EL (cell line): ENCODE measurements at regions not wholly inside any gene's neighbourhood (a gene's known extent, or its start where the extent isn't known, plus 50 kb on each side); places are given as distances from the start of the nearest gene placed in this dataset.

Experiments
- DNase-seq: peaks from one replicate; pipeline ENCODE4 v3.0.0-alpha.2; 2016

GRCh38 chr21:19261731-19262376, 858.3 kb upstream of the TMPRSS15 start:
- no peak for DNase-seq

- no peak for DNase-seq
Measured at GRCh38 chr21:19266636-19267035, 863.1 kb upstream of the TMPRSS15 start.

DNA sequence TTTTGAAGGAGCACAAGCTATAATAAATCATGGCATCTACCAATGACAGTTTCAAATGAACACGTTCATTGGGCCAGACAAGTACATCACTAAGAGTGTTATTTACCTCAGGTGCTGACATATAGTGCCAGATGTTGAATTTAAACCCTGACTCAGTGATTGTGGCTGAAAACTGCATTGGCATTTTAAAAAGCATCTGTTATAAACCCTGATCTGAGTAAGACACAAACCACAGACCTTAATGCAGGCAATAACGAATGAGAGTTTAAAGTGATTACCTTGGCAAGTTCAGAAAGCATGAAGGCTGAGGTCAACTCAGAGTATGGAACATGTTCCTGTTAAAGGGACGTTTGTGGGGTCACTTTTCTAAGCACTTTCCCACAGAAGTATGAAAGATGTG, 865.1 kb upstream of the TMPRSS15 start:
- no peak for DNase-seq

- DNase-seq, result no peak
Measured at GRCh38 chr21:19275065-19275464, 871.5 kb upstream of the TMPRSS15 start.

- DNase-seq, result no peak
Measured at GRCh38 chr21:19276665-19277064, 873.1 kb upstream of the TMPRSS15 start.

- DNase-seq, result no peak
Measured at GRCh38 chr21:19286876-19287275, 883.3 kb upstream of the TMPRSS15 start.

DNA sequence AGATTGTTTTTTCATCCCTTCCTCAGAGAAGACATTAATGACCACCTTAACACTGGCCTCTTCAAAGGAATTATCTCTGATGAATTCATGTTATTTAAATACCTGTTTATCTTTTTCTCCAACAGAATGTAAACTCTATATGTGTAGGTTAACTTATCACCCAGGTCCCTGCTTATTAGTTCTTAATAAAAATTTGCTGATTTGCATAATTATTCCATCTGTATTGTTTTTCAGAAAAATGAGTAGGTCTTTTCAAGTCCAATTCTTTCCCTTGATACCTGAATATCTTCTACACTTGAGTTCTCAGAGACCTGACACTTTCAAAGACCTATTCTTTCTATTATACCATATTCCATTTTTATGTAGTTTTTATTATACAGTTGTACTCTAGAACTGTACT, 886.7 kb upstream of the TMPRSS15 start:
- no peak for DNase-seq

- DNase-seq, result no peak
Measured at GRCh38 chr21:19320291-19320690, 916.7 kb upstream of the TMPRSS15 start.

DNA sequence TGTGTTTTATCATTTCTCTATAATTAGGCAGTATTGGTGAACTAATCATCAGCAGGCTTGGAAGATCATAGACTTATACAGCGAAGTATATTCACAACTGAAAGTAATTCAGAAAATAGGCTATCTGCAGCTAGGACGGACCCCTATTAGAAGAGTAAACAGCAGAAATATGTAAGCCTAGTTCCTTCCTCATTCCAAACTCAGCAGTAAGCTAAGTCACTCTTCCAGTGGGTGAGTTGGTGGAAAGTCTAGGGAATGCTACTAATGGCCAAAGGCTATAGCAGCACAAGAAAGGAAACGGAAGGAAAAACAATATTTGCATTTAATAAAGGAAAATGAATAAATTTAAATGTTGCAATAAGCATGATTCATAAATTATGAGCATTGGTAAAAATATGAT, 918.1 kb upstream of the TMPRSS15 start:
- no peak for DNase-seq

DNA sequence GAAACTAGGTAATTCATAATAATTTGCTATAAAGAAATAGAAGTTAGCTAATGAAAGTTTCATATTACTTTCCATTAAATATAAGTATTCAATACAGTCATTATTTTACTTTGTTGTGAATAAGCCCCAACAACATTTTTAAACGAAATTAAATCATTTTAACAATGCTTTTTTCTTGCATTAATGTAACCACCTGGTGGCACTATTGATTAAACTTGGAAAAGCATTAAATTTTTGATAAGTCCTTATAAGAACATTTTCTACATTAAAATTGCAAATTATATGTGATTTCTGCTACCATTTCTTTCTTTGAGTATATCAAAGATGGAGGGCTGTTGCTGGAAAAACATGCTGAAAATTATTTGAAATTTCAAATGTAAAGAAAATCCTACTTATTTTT, 918.8 kb upstream of the TMPRSS15 start:
- no peak for DNase-seq

DNA sequence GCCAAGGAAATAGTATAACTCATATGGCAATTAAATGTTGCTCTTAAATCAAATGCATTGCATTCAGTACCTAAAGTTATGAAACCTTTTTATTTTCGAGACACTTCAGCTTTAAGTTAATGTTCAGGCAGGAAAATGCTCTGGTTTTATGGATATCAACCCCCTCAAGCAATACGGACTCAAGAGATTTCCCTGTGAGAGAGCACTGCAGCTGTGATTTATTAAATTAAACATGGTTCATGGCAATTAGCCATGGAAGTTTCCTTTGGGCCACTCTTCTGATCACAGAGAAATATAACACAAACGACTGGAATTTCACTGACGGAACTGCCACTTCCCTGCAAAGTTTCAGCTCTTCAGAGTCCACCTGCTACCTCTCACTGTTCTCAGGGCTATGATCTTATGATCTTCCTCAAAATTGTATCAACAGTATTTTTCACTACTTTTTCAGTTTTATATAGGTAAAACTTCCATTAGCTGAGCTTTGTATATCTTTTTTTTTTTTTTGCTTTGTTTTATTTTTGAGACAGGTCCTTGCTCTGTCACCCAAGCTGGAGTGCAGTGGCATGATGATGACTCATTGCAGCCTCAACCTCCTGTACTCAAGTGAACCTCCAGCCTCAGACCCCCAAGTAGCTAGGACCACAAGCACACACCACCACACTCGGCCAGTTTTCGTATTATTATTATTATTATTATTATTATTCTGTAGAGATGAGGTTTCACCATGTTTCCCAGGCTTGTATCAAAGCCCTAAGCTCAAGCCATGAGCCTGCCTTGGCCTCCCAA, 923.1 kb upstream of the TMPRSS15 start:
- DNase-seq, result no peak

GRCh38 chr21:19328954-19329353, 925.4 kb upstream of the TMPRSS15 start:
- DNase-seq, result no peak

DNA sequence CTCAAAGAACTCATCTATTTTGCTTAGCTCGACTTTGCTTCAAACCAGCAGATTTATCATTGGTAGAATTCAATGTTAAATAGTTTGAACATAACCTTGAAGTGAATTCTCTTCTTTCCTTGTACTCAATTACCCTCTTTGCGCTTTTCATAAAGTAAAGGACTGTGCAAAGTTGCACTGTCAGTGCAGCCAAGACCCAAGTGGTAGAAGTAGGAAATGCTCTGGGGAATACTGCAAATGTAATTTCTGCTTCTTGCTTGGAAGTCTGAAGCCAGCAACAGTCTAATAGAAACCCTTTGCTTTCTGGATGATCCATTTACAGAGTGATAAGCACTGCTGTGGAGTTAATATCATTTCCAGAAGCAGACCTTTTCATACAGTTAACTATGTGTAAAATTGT, 936.7 kb upstream of the TMPRSS15 start:
- no peak for DNase-seq

DNA sequence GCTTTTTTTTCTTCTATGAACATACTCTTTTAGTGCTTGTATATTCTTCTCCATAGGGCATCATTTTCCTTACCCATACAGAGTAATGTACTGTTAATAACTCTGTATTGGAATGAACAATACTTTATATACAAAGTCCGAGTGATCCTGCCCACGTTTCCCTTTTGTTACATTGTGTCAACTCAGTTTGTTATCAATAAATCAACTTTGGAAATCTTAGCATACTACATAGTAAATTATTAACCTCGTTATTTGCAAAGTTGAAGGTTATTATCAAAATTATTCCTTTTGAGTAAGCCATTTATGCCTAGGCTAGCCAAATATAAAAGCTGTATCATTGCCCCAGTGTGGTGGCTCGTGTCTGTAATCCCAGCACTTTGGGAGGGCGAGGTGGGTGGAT, 937.4 kb upstream of the TMPRSS15 start:
- DNase-seq, result no peak

GRCh38 chr21:19343711-19344110, 940.1 kb upstream of the TMPRSS15 start:
- no peak for DNase-seq

DNA sequence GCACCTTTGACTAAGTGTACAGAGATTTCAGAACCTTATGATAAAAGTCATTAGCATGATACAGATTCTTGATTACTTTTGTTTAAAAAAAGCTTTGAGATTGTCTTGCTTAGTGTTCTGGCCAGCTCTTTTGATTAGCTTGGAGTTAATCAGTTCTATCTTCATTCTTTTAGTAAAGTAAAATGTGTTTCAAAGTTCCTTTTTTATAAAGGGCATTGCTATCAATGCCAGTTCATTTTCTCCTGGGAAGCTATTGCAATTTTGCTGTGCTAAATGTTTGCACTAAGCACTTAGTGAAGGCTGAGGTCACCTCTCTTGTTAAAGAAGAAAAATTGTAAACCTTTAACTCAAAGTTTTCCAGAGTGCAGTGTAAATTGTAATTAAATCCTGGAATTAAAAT, 946.7 kb upstream of the TMPRSS15 start:
- DNase-seq, result no peak

GRCh38 chr21:19353256-19353655, 949.7 kb upstream of the TMPRSS15 start:
- no peak for DNase-seq

GRCh38 chr21:19368944-19369343, 965.4 kb upstream of the TMPRSS15 start:
- DNase-seq, result no peak

DNA sequence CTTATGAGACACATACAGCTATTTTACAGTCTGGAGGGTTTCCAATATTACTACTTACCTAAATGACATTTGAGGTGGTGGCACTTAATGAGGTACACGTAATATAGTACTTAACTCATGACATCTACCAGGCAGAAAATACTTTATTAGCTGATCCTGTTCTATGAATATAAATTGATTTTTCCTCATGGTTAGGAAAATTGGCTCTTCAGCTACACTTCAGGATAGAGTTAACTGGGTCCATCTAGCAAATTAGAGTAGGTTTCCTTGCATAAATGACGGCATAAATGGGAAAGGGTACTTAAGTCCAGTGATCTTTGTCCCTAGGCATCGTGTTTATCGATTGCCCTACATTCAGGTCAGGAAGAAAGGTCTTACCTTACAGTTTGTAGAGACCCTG, 988.8 kb upstream of the TMPRSS15 start:
- no peak for DNase-seq

DNA sequence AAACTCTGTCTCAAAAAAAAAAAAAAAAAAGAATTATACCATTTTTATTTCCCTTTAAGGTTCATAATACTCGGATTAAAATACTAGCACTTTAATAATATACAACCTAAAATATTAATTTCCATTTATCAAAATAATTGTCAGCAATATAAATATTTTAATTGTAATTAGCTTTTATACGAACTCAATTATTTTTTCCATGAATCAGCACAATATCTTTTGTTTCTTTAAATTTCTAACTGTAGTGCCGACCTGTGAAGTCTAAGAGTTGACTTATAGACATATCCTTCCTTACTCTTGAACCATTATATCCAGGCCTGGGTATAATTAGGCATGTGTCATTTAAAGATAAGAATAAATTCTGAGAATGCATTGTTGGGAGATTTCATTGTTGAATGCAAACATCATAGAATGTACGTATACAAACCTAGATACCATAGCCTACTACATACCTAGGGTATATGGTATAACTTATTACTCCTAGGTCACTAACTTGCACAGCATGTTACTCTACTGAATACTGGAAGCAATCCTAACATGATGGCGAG, 996.7 kb upstream of the TMPRSS15 start:
- DNase-seq, result no peak

DNA sequence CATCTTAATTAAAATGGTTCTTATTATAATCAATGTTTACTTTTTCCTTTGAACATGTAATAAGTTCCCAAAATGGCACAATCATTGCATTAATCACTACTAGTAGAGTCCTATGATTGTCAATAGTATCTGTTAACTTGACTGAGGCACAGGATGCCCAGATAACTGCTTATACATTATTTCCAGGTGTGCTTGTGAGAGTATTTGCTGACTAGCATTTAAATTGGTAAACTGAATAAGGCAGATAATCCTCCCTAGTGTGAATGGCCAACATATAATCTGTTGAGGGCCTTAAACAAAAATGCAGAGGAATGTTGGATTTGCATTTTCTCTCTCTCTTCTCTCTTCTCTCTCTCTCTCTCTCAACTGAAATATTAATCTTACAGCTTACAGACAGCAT, 999.3 kb upstream of the TMPRSS15 start:
- DNase-seq, result no peak

DNA sequence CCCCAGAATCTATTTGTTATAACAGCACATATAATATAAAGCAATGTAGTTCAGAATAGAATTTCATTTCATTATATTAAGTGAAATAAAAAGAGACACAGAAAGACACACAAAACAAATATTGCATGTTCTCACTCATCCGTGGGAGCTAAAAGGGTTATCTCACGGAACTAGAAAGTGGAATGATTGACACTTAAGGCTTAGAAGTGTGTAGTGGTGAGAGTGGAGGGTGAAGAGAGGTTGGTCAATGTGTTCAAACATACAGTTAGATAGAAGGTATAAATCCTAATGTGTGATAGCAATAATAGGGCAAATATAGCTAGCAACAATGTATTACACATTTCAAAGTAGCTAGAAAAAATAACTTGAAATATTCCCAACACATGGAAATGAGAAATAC, 1001.7 kb upstream of the TMPRSS15 start:
- no peak for DNase-seq

GRCh38 chr21:19420565-19420964, 1017.0 kb upstream of the TMPRSS15 start:
- no peak for DNase-seq

- DNase-seq, result no peak
Measured at GRCh38 chr21:19433623-19434022, 1030.0 kb upstream of the TMPRSS15 start.
